HL-60 (cell line): ENCODE measurements at regions not wholly inside any gene's neighbourhood (a gene's known extent, or its start where the extent isn't known, plus 50 kb on each side); places are given as distances from the start of the nearest gene placed in this dataset.
A peak's percentile ranks its signal among the peaks of the same experiment; 100 is the strongest.

Source experiments
- DNase-seq, 2 experiments: peaks; one replicate each; pipeline ENCODE4 v3.0.0-alpha.2; 2010 to 2020; ENCODE audit warnings: low read depth in 1 of 2, low spot score in 1 of 2
- H3K27ac ChIP-seq: fragments of 250-450 bp; sonication (Bioruptor Pico); replicated peaks from 2 replicates; pipeline ENCODE4 v1.5.1; 2020; ENCODE audit warnings: mild to moderate bottlenecking, moderate library complexity
- H3K27me3 ChIP-seq: fragments of 250-450 bp; sonication (Bioruptor Pico); 2 replicates; pipeline ENCODE4 v1.5.1; 2021; ENCODE audit warnings: mild to moderate bottlenecking, moderate library complexity; ENCODE audit not compliant: insufficient read depth, poor library complexity, severe bottlenecking
- H3K4me3 ChIP-seq: replicated peaks from 2 replicates; pipeline ENCODE4 v1.5.1; 2011; ENCODE audit warnings: mild to moderate bottlenecking, control low read depth, low read length; ENCODE audit not compliant: insufficient read depth
- GABPA ChIP-seq: IDR thresholded peaks from 2 replicates; pipeline ENCODE4 v1.6.1; 2012; ENCODE audit warnings: low read depth
- POLR2AphosphoS5 ChIP-seq: IDR thresholded peaks from 2 replicates; pipeline ENCODE4 v1.6.1; 2012; ENCODE audit warnings: low read depth
- SPI1 ChIP-seq: IDR thresholded peaks from 2 replicates; pipeline ENCODE4 v1.6.1; 2012; ENCODE audit warnings: low read depth, mild to moderate bottlenecking, borderline replicate concordance
- TF ChIP-seq, protein P1 (sequence below): IDR thresholded peaks from one replicate; pipeline ENCODE4 v1.5.1; 2011; ENCODE audit warnings: low read length, control low read depth, inconsistent platforms; ENCODE audit not compliant: insufficient read depth
- TF ChIP-seq, protein P2 (sequence below): IDR thresholded peaks from 2 replicates; pipeline ENCODE4 v1.6.1; 2012; ENCODE audit warnings: low read depth; ENCODE audit not compliant: insufficient replicate concordance

DNA sequence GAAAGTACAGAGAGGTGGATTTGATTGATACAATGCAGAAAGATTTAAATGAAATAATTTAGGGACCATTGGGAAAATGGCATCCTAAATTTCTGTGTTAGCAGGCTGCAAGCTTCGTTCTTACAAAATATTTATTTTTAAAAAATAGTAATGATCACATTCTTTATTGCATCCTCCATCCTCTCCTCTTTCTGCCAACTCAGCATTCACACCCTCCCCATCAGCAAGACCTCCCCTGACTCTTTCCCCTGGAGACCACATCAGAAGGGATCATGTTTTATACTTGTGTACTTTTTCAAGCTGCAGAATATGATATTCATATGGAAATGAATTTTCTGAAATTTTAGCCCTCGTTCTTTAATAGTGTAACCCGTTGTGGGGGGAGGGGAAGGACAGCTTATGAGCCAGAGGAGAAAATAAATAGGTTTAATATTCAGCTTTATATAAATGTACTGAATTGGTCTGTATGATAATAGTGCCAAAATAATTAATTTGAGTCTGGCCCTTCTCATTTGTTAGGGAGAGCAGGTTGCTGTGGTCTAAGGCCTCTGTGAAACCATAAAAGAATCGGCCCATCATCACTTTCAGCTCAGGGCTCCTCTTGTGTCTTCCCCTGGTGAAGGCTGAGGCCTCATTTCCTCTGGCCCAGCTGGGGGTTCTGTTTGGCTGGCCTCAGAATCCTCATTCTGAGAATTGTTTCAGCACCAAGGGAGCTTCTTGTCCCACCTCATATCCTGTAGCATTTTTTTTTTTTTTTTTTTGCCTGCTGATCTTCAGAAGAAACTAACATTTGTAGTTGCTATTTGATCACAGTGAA lies 330.8 kb downstream of the TXNL1 start:
- Histone ChIP-seq H3K27me3 (no peaks in the 10 kb centered on the region), H3K27ac (no peak overlapping the region), H3K4me3 (no peak overlapping the region)
- TF ChIP-seq, protein P1, sequence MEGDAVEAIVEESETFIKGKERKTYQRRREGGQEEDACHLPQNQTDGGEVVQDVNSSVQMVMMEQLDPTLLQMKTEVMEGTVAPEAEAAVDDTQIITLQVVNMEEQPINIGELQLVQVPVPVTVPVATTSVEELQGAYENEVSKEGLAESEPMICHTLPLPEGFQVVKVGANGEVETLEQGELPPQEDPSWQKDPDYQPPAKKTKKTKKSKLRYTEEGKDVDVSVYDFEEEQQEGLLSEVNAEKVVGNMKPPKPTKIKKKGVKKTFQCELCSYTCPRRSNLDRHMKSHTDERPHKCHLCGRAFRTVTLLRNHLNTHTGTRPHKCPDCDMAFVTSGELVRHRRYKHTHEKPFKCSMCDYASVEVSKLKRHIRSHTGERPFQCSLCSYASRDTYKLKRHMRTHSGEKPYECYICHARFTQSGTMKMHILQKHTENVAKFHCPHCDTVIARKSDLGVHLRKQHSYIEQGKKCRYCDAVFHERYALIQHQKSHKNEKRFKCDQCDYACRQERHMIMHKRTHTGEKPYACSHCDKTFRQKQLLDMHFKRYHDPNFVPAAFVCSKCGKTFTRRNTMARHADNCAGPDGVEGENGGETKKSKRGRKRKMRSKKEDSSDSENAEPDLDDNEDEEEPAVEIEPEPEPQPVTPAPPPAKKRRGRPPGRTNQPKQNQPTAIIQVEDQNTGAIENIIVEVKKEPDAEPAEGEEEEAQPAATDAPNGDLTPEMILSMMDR = no peak
- TF ChIP-seq SPI1 (no peak), POLR2AphosphoS5 (no peak), GABPA (no peak)
- TF ChIP-seq, protein P2, sequence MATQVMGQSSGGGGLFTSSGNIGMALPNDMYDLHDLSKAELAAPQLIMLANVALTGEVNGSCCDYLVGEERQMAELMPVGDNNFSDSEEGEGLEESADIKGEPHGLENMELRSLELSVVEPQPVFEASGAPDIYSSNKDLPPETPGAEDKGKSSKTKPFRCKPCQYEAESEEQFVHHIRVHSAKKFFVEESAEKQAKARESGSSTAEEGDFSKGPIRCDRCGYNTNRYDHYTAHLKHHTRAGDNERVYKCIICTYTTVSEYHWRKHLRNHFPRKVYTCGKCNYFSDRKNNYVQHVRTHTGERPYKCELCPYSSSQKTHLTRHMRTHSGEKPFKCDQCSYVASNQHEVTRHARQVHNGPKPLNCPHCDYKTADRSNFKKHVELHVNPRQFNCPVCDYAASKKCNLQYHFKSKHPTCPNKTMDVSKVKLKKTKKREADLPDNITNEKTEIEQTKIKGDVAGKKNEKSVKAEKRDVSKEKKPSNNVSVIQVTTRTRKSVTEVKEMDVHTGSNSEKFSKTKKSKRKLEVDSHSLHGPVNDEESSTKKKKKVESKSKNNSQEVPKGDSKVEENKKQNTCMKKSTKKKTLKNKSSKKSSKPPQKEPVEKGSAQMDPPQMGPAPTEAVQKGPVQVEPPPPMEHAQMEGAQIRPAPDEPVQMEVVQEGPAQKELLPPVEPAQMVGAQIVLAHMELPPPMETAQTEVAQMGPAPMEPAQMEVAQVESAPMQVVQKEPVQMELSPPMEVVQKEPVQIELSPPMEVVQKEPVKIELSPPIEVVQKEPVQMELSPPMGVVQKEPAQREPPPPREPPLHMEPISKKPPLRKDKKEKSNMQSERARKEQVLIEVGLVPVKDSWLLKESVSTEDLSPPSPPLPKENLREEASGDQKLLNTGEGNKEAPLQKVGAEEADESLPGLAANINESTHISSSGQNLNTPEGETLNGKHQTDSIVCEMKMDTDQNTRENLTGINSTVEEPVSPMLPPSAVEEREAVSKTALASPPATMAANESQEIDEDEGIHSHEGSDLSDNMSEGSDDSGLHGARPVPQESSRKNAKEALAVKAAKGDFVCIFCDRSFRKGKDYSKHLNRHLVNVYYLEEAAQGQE = no peak
- DNase-seq = no peak

DNA sequence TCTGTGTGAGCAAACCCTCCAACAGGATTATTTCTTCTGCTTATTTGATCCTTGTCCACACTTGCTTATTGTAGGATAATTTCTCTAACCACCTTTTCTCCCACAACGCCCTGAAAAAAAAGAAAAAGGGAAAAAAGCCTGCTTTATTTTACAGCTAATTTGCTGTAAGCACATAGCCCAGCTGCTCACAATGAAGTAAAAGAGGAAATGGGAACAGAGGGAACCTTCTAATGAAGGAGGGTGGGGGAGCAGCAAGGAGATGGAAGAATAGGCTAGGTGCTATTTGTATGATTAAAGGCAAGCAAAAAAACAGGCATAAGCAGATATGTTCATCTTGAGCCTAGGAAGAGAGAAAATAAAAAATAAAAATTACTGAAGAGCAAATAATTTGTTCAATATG lies 331.6 kb downstream of the TXNL1 start:
- no peak overlapping the region for H3K4me3 ChIP-seq
- H3K27me3 ChIP-seq = no peaks in the 10 kb centered on the region
- DNase-seq = no peak
- no peak overlapping the region for H3K27ac ChIP-seq
- TF ChIP-seq, protein P2 = no peak
- TF ChIP-seq SPI1 = peak; percentile 91

DNA sequence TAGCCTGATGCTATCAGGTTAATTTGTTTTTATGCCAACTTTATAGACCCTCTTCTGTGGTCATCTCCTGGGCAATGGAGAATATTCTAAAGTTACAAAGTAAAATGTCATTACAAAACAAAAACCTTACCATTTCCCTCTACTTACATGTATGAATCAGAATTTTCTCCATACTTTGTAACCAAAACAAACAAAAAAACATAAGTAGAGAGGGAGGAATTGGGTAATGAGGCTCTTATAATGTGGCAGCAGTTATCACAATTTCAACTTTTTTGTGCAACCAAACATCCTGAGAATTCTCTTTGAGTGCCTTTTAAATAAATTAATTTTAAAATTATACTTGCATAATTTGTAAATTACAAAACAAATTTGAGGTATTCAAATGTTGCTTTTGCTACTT lies 332.8 kb downstream of the TXNL1 start:
- DNase-seq = no peak
- TF ChIP-seq GABPA (no peak), SPI1 (no peak), POLR2AphosphoS5 (no peak)
- TF ChIP-seq, protein P2 = no peak
- TF ChIP-seq, protein P1 = no peak
- Histone ChIP-seq H3K27ac (no peak overlapping the region), H3K4me3 (no peak overlapping the region), H3K27me3 (no peaks in the 10 kb centered on the region)
